Activated CD4-positive, CD25-positive, alpha-beta regulatory T cell treated with anti-CD3 and anti-CD28 coated beads, Interleukin-2, amount 50 U/mL, for 16 hours (primary cell): ENCODE measurements at regions not wholly inside any gene's neighbourhood (a gene's known extent, or its start where the extent isn't known, plus 50 kb on each side); places are given as distances from the start of the nearest gene placed in this dataset.
"Not testable (repeated sequence)": the region's sequence is repeated elsewhere in the genome, so short reads cannot be mapped to it uniquely, and the experiment has no call there.

Experiments
- DNase-seq: peaks from one replicate; pipeline ENCODE4 v3.0.0-alpha.2; 2020; ENCODE audit warnings: low read depth, low spot score

- DNase-seq: not testable (repeated sequence)
Observed at GRCh38 chr2:132220589-132220988, 58.8 kb upstream of the ANKRD30BL start.

- not testable (repeated sequence) for DNase-seq
Observed at GRCh38 chr2:132221886-132222285, 60.1 kb upstream of the ANKRD30BL start.

DNA sequence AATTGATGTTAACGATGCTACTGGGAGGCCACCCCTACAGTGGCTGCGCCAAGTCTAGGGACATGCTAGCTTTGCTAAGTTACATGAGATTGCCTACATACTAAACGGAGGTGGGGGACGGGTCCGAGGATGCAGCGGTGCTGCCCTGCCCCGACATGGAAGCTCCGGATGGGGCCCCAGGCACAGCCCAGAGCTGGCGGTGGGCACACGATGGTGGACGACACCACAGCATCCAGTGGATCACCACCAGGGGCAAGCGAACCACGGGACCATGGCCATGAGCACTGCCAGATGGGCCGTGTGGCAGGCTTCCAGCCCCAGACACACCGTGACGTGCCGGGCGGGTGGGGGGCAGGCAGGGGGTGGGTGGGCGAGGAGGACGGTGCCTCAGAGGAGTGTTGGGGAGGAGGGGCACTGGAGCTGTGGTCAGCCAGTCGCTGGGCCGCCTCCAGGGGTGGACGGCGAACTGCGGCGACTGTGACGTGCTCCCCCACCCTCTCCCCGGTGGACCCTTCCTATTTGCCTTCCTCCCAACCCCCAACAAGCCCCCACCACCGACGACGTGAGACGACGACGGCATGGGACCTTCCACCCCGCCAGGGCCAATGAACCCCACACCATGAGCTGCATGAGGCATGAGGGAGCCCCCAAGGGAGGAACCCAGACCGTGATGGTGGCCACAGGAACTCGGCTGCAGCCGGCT is 90.6 kb upstream of the ANKRD30BL start:
- no peak for DNase-seq

DNA sequence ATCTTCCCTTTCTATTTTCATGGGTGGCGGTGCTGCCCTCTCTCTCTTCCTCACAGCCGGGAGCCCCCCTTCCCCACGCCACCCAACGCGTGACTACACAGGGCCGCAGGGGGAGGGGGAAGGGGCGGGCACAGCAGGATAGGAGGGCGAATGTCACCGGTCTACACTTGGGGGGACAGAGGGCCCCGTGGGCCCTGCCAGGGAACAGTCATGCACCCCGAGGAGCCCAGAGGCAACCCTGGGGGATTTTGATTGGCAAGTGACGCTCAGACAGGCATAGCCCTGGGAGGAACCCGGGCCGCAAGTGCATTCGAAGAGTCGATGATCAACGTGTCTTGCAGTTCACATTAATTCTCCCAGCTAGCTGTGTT is 91.1 kb upstream of the ANKRD30BL start:
- no peak for DNase-seq

GRCh38 chr2:132253496-132254305 is 91.9 kb upstream of the ANKRD30BL start:
- DNase-seq: no peak

DNA sequence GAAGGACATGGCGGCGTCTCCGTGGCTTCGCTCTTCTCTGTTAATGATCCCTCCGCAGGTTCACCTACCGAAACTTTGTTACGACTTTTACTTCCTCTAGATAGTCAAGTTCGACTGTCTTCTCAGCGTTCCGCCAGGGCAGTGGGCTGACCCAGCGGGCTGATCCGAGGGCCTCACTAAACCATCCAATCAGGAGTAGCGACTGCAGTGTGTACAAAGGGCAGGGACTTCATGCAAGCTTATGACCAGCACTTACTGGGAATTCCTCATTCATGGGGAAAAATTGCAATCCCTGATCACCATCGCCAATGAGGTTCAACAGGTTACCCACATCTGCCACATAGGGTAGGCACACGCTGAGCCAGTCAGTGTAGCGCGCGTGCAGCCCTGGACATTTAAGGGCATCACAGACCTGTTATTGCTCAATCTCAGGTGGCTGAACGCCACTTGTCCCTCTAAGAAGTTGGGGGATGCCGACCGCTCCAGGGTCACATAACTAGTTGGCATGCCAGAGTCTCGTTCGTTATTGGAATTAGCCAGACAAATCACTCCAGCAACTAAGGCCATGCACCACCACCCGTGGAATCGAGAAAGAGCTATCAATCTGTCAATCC is 92.7 kb upstream of the ANKRD30BL start:
- DNase-seq: not testable (repeated sequence)

GRCh38 chr2:132255714-132256113 is 94.0 kb upstream of the ANKRD30BL start:
- no peak for DNase-seq

DNA sequence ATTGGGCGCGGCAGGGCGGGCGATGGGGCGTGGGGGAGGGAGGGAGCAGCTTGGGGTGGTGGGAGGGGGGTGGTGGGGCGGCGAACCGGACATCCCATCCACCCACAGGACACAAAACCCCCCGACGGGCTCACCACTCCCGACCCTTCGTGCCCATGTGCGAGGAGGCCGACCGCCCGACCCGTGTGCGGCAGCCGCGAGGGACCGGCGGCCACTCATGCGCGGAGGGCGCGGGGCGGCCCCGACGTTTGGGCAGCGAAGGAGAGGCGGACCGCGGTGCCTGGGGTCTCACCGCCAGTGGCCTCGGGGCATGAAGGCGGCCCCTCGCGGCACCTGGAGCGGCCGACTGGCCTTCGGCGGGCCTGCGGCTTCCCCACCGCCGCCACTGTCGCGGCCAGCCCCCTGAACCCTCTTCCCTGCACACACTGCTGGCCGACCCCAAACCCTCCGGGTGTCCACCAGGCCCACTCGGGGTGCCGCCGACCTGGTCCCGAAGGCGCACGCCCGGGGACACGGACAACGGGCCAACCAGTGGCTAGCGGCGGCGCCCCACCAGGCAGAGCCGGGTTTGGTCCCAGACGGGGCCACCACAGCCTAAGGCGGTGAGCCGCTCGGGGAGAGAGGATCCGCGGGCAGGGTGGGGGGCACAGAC is 94.6 kb upstream of the ANKRD30BL start:
- no peak for DNase-seq

DNA sequence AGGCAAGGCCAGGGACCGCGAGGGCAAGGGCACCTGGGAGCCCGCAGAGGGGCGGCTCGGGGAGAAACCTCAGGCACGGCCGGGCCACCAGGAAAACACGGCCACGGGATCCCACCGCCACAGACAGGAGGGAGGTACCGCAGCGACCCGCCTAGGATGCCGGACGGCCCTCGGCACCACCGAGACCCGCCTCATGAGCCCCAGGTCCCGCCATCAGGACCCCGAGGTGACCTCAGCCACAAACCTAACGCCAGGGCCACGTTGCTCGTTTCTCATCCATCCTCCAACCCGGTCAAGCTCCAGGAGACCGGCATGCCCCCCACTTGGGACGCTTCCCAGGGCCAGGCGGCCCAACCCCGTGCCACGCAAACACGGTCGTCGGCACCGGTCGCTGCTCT is 95.2 kb upstream of the ANKRD30BL start:
- not testable (repeated sequence) for DNase-seq

DNA sequence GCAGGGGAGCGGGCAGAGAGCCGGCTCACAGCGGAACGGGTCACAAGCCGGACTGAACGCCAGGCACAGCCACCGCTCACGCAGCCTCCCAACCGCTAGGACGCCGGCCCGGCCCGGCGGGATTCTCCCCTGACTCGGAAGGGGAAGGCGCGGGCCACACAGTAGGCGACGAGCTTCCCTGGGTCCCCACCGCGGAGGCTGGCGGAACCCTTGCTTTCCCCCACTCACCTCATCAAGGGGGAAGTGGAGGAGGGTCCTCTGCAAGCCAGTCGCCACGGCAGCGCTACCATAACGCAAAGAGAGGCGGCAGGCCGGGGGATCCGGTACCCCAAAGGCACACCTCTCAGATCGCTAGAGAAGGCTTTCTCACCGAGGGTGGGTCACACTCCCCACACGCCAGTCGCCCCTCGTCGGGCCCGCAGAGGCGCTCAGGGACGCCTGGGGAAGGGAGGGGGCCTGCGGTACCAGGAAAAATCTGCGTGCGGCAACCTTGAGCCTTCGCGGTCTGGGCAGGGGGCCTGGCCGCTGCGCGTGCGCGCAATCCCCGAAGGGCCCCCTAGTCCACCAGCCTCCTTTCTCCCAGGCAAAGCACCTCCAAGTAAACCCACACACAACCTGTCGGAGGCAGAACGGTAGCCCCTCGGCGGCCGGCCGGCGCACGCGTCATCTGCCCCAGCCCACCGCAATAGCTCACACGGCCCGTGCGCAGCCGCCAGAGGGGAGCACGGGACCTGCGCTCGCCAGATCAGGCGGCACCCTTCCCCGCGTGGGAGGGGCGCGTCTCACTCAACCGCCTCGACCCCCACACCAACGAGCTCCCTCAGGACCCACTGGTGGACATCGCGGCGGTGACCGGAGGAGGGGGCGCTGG is 95.8 kb upstream of the ANKRD30BL start:
- DNase-seq: not testable (repeated sequence)

GRCh38 chr2:132259276-132259675 is 97.5 kb upstream of the ANKRD30BL start:
- not testable (repeated sequence) for DNase-seq

- DNase-seq: not testable (repeated sequence)
Observed at GRCh38 chr2:132265595-132265994, 103.8 kb upstream of the ANKRD30BL start.

- no peak for DNase-seq
Observed at GRCh38 chr2:132267105-132267497, 105.3 kb upstream of the ANKRD30BL start.

GRCh38 chr2:132267498-132268283 is 105.9 kb upstream of the ANKRD30BL start:
- DNase-seq: not testable (repeated sequence)

DNA sequence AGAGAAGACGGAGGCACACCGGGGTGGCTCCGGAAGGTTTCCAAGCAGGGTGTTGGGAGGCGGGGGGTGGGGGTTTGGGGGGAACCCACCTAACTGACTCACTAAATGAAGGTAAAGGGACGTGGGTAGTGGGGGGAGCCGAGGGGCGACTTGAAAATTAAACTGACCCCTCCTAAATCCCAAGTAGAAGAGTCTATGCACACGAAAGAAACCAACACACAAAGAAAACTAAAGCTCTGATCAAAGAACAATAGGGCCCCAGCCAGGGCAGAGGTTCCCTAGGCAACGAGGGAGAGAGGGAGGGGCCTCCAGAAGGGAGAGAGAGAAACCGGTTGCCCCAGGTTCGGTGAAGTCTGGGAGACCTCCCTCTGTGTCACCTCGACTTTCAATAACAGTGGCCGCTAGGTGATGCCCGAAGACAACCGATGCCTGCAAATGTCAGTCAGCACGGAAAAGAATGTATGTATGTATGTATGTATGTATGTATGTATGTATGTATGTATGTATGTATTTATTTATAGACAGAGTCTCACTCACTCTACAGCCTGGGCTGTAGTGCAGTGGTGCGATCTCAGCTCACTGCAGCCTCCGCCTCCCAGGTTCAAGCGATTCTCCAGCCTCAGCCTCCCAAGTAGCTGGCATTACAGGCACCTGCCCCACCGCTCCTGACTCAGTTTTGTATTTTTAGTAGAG is 106.7 kb upstream of the ANKRD30BL start:
- peak; percentile 11 for DNase-seq

DNA sequence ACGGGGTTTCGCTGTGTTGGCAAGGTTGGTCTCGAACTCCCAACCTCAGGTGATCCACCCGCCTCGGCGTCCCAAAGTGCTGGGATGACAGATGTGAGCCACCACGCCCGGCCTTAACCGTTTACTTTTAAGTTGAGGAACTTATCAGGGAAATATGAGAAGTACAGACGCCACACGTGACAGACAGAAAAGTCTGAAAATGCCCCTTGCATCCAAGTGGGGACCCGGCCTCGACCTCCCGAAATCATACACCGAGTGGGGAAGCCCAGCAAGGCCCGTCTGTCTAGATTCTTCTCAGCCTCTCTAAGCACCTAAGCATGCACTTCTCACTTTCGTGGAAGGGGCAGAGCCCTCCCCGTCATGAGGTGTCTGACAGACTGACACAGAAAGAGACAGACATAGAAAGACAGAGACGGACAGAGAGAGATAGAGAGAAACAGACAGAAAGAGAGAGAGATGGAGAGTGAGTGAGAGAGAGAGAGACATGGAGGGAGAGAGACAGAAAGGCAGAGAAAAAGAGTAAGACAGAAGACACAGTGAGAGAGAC is 107.3 kb upstream of the ANKRD30BL start:
- DNase-seq: no peak

DNA sequence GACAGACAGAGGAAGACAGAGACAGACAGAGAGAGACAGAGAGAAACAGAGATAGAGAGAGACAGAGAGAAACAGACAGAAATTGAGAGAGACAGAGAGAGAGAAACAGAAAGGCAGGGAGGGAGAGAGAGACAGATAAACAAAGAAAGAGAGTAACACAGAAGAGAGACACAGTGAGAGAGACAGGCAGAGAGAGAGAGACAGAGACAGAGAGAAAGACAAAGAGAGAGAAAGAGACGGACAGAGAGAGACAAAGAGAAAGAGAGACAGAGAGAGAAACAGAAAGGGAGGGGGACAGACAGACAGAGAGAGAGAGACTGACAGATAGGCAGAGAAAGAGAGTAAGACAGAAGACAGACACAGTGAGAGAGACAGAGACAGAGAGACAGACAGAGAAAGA is 108.5 kb upstream of the ANKRD30BL start:
- no peak for DNase-seq

- DNase-seq: no peak
Observed at GRCh38 chr2:132270981-132271546, 109.3 kb upstream of the ANKRD30BL start.

GRCh38 chr2:132271794-132272193 is 110.0 kb upstream of the ANKRD30BL start:
- not testable (repeated sequence) for DNase-seq
